ENCODE measurements at regions not wholly inside any gene's neighbourhood (a gene's known extent, or its start where the extent isn't known, plus 50 kb on each side); places are given as distances from the start of the nearest gene placed in this dataset.
A peak's percentile ranks its signal among the peaks of the same experiment; 100 is the strongest.

DNA sequence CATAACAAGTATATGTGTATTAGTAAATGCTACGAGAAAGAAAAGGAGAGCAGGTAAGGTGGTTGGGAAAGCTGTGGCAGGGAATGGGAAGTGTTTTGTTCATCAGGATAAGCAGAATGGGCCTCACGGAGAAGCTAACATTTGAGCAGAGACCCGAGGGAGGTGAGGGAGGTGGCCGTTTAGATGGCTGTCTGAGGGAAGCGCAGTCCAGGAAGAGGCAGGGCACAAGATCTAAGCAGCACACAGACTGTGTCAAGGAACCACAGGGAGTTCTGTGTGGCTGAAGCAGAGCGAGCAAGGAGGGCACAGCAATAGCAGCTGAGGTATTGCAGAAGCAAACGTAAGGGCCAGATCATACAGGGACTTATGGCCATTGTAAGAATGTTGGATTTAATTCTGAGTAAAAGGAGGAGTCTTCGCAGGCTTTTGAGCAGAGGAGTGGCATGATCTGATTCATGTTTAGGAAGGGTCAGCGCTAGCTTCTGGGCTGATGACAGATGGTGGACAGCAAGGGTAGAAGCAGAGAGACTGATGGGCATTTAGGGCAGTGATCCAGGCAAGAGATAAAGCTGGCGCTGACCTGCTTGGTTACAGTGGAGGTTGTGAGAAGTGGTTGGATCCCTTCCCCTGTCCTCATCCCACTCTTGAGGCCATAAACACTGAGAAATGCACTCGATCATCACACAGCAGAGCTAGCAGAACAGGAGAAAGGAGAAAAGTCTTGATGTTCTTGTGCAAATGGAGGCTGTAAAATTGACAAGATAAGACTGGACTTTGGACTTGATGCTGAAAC lies 199.9 kb downstream of the LACC1 start:
- H3K4me2 ChIP-seq (ENCODE audit: insufficient read depth, insufficient read length, low read length): peak overlapping the region; percentile 46
- peaks cover 9% of the 10 kb centered on the region for H3K27me3 Mint-ChIP-seq (ENCODE audit: low read depth)
- WGBS (ENCODE audit: extremely low coverage, insufficient read length, low lambda C conversion rate): no CpG with 5 or more reads among the region's 11 CpGs

More for the DNA sequence above, 199.9 kb downstream of the LACC1 start:
- H4K91ac ChIP-seq (ENCODE audit: insufficient read length, low read depth, low read length): no peak overlapping the region
- no peak overlapping the region for H2AFZ ChIP-seq (ENCODE audit: low read length)
- H2BK12ac ChIP-seq (ENCODE audit: insufficient read length, low read depth, low read length): no peak overlapping the region
- no peak overlapping the region for H4K8ac ChIP-seq (replicated peaks; ENCODE audit: insufficient read length, low read depth, low read length)
- H4K5ac ChIP-seq (ENCODE audit: insufficient read length, low read depth, low read length): no peak overlapping the region
- H2BK120ac ChIP-seq (ENCODE audit: low read depth, low read length, poor library complexity, severe bottlenecking): no peak overlapping the region
- H3T11ph ChIP-seq (ENCODE audit: low read length): no peak overlapping the region
- H3K23me2 ChIP-seq (ENCODE audit: insufficient read length, low read depth, low read length, poor library complexity, severe bottlenecking): no peaks in the 10 kb centered on the region
- no peak overlapping the region for H2BK5ac ChIP-seq (ENCODE audit: insufficient read length, low read length)
- Mint-ChIP-seq H3K4me1 (peaks cover 38 to 39% of the 10 kb centered on the region in 2 experiments), H3K27ac (peak overlapping the region; percentile 86 to 96 (median 95)), H3K4me3 (peak overlapping the region in 1 of 2 experiments; percentile 49; a peak in 3 of 5 replicates), H3K36me3 (ENCODE audit: insufficient read depth in 1 of 3, low read depth in 3 of 3) (peaks cover 23 to 39% (median 27%) of the 10 kb centered on the region in 3 experiments), H3K9me3 (peaks cover 29 to 30% of the 10 kb centered on the region in 2 experiments)
- H2AK5ac ChIP-seq (ENCODE audit: insufficient read length, low read length): no peak overlapping the region
- DNase-seq: no peak
- no peaks in the 10 kb centered on the region for H3K79me2 ChIP-seq (ENCODE audit: insufficient read depth, low read length)
- H3K18ac ChIP-seq (ENCODE audit: insufficient read length, low read depth, low read length): no peak overlapping the region
- no peak for TF ChIP-seq CTCF (conservative IDR thresholded peaks at IDR 0.05)
- H3K79me1 ChIP-seq (ENCODE audit: insufficient read depth, low read depth, low read length, poor library complexity, severe bottlenecking): no peaks in the 10 kb centered on the region
- peaks cover 5% of the 10 kb centered on the region for H3K9me3 ChIP-seq (ENCODE audit: control insufficient read depth, low read depth, low read length)
- no peaks in the 10 kb centered on the region for H4K20me1 ChIP-seq (ENCODE audit: control insufficient read depth, insufficient read depth, insufficient read length)
- no peak overlapping the region for H3K23ac ChIP-seq (ENCODE audit: insufficient read length, low read depth, low read length)
- no peak overlapping the region for H3K56ac ChIP-seq (ENCODE audit: insufficient read length, low read depth, low read length)
- H2BK15ac ChIP-seq (ENCODE audit: low read depth, low read length): no peak overlapping the region
- H3K4me1 ChIP-seq (ENCODE audit: insufficient read depth, low read length): no peaks in the 10 kb centered on the region
- no peak overlapping the region for H3K27ac ChIP-seq (ENCODE audit: insufficient read length, low read depth, low read length)
- no peak overlapping the region for H2BK20ac ChIP-seq (ENCODE audit: low read depth, low read length, poor library complexity, severe bottlenecking)
- H3K9ac ChIP-seq (ENCODE audit: extremely low read depth, insufficient read length, low read length): no peak overlapping the region
- no peak overlapping the region for H3K14ac ChIP-seq (ENCODE audit: insufficient read depth, low read length)
- no peak overlapping the region for H3K4ac ChIP-seq (ENCODE audit: low read depth, low read length)
- H3K27me3 ChIP-seq (ENCODE audit: insufficient read depth, low read length): no peaks in the 10 kb centered on the region

Data from H9 (cell line).